Neural cell (in vitro differentiated cells): ENCODE measurements at regions not wholly inside any gene's neighbourhood (a gene's known extent, or its start where the extent isn't known, plus 50 kb on each side); places are given as distances from the start of the nearest gene placed in this dataset.

Experiments used
- EZH2 ChIP-seq: fragments of 200-600, 300-800 bp; shearing (Covaris generic), sonication (generic); IDR thresholded peaks from 2 replicates; pipeline ENCODE4 v1.6.1; 2014; ENCODE audit warnings: antibody characterized with exemption, low read length, borderline replicate concordance, mild to moderate bottlenecking; ENCODE audit not compliant: insufficient read depth, poor library complexity, severe bottlenecking
- TF ChIP-seq, protein P1 (sequence below): fragments of 450-650 bp; IDR thresholded peaks from 2 replicates; pipeline ENCODE4 v1.5.1; 2014; ENCODE audit warnings: antibody characterized with exemption, mild to moderate bottlenecking, moderate library complexity; ENCODE audit not compliant: poor library complexity, severe bottlenecking

DNA sequence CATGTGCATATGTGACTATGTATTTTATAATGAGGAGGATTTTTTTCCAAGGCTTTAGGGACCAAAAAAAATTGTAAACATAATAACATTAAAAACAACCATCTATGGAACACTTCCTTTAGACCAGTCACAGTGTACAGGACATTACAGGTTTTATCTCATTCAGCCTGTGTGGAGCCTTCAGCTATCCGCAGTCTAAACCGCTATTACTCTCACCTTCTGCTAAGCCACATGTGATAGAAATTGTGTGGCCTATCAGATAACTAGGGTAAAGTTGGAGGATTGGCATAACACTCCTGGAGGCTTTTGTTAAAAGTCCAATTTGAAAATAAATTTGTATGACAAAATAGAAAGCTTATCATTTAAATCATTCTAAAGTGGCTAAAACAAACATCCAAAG is 281.2 kb upstream of the TMTC1 start:
- TF ChIP-seq, protein P1, sequence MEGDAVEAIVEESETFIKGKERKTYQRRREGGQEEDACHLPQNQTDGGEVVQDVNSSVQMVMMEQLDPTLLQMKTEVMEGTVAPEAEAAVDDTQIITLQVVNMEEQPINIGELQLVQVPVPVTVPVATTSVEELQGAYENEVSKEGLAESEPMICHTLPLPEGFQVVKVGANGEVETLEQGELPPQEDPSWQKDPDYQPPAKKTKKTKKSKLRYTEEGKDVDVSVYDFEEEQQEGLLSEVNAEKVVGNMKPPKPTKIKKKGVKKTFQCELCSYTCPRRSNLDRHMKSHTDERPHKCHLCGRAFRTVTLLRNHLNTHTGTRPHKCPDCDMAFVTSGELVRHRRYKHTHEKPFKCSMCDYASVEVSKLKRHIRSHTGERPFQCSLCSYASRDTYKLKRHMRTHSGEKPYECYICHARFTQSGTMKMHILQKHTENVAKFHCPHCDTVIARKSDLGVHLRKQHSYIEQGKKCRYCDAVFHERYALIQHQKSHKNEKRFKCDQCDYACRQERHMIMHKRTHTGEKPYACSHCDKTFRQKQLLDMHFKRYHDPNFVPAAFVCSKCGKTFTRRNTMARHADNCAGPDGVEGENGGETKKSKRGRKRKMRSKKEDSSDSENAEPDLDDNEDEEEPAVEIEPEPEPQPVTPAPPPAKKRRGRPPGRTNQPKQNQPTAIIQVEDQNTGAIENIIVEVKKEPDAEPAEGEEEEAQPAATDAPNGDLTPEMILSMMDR: no peak
- no peak for TF ChIP-seq EZH2
